ENCODE measurements at regions not wholly inside any gene's neighbourhood (a gene's known extent, or its start where the extent isn't known, plus 50 kb on each side); places are given as distances from the start of the nearest gene placed in this dataset.

- TF ChIP-seq POLR2A (IDR thresholded peaks at IDR 0.05) (no peak), CTCF (IDR thresholded peaks at IDR 0.05) (no peak), POLR2AphosphoS5 (IDR thresholded peaks at IDR 0.05) (no peak), EP300 (IDR thresholded peaks at IDR 0.05; ENCODE audit: low read depth) (no peak)
Measured at GRCh38 chrX:124212622-124213021, 119.8 kb upstream of the TEX13D start.
